ENCODE measurements at regions not wholly inside any gene's neighbourhood (a gene's known extent, or its start where the extent isn't known, plus 50 kb on each side); places are given as distances from the start of the nearest gene placed in this dataset.

- no peaks in the 10 kb centered on the region for H3K9me3 Mint-ChIP-seq (ENCODE audit: unreplicated experiment)
- H3K4me1 Mint-ChIP-seq (ENCODE audit: unreplicated experiment), result no peaks in the 10 kb centered on the region
- H3K36me3 Mint-ChIP-seq (ENCODE audit: unreplicated experiment), result no peaks in the 10 kb centered on the region
- DNase-seq (ENCODE audit: extremely low spot score, unreplicated experiment), result no peak
- no peak overlapping the region for H3K27ac Mint-ChIP-seq (ENCODE audit: unreplicated experiment)
- no peak overlapping the region for H3K4me3 Mint-ChIP-seq (ENCODE audit: unreplicated experiment)
- TF ChIP-seq CTCF (IDR thresholded peaks at IDR 0.05), result no peak
- peaks cover 38% of the 10 kb centered on the region for H3K27me3 Mint-ChIP-seq (ENCODE audit: unreplicated experiment)
Measured at GRCh38 chr10:25101461-25102146, 73.2 kb upstream of the GPR158 start.

- TF ChIP-seq CTCF (IDR thresholded peaks at IDR 0.05), result no peak
- no peak for DNase-seq (ENCODE audit: extremely low spot score, unreplicated experiment)
- H3K36me3 Mint-ChIP-seq (ENCODE audit: unreplicated experiment), result no peaks in the 10 kb centered on the region
- H3K27me3 Mint-ChIP-seq (ENCODE audit: unreplicated experiment), result peaks cover 35% of the 10 kb centered on the region
- no peaks in the 10 kb centered on the region for H3K9me3 Mint-ChIP-seq (ENCODE audit: unreplicated experiment)
- no peak overlapping the region for H3K27ac Mint-ChIP-seq (ENCODE audit: unreplicated experiment)
- no peak overlapping the region for H3K4me3 Mint-ChIP-seq (ENCODE audit: unreplicated experiment)
- H3K4me1 Mint-ChIP-seq (ENCODE audit: unreplicated experiment), result no peaks in the 10 kb centered on the region
Measured at GRCh38 chr10:25102147-25102822, 72.5 kb upstream of the GPR158 start.

DNA sequence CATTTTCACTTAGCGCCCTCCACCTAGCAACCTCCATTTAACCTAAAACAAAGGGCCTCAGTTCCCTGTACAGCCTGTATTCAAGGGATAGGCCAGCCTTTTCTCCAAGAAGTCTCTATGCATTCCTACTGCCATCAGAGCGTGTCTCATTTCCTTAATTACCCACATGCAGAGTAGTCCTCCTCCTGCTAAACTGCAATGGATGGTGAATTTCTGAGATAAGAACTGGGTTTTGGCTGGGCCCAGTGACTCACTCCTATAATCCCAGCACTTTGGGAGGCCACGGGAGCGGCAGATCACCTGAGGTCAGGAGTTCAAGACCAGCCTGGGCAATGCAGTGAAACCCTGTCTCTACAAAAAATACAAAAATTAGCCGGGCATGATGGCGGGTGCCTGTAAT is 71.1 kb upstream of the GPR158 start:
- Mint-ChIP-seq H3K27me3 (ENCODE audit: unreplicated experiment) (peaks cover 40% of the 10 kb centered on the region), H3K4me1 (ENCODE audit: unreplicated experiment) (no peaks in the 10 kb centered on the region), H3K27ac (ENCODE audit: unreplicated experiment) (no peak overlapping the region), H3K36me3 (ENCODE audit: unreplicated experiment) (no peaks in the 10 kb centered on the region), H3K9me3 (ENCODE audit: unreplicated experiment) (no peaks in the 10 kb centered on the region), H3K4me3 (ENCODE audit: unreplicated experiment) (no peak overlapping the region)
- no peak for TF ChIP-seq CTCF (IDR thresholded peaks at IDR 0.05)
- no peak for DNase-seq (ENCODE audit: extremely low spot score, unreplicated experiment)

DNA sequence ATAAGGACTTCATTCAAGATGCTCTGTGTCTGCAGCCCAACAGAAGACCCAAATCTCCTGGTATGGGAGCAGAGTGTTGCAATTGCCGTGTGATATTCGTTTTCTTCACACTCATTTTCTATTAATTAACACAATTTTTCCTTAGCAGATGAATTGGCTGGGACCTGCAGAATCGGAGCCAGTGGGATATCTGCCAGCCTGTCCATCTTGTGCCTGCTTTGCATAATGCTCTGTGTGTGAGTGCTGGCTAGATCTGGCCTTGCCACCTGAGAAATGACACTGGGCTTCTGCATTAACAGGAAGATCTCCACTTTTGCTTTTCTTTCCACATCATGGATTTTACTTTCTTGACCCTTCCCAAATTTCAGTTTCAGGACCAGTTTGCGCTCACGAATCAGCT is 70.4 kb upstream of the GPR158 start:
- Mint-ChIP-seq H3K36me3 (ENCODE audit: unreplicated experiment) (no peaks in the 10 kb centered on the region), H3K4me3 (ENCODE audit: unreplicated experiment) (no peak overlapping the region), H3K4me1 (ENCODE audit: unreplicated experiment) (no peaks in the 10 kb centered on the region), H3K9me3 (ENCODE audit: unreplicated experiment) (no peaks in the 10 kb centered on the region), H3K27me3 (ENCODE audit: unreplicated experiment) (peaks cover 37% of the 10 kb centered on the region), H3K27ac (ENCODE audit: unreplicated experiment) (no peak overlapping the region)
- DNase-seq (ENCODE audit: extremely low spot score, unreplicated experiment), result no peak
- TF ChIP-seq CTCF (IDR thresholded peaks at IDR 0.05), result no peak

DNA sequence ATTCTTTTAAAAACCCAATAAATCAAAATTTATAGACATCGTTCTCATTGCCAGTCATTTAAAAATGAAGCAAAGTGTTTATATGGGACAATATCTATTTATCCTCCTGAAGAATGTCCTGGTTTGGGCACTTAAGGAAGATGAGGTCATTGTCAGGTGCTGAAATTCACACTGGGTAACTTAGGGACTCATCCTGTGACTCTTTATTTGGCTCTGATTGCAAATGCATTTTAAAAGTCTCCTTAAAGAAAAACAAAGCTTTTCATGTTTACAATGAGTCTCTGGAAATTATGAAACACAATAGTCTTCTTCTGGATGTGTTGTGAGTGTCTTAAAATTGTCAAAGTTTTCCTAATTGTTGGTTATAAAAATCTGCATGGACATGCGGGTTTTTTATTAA is 69.5 kb upstream of the GPR158 start:
- Mint-ChIP-seq H3K4me3 (ENCODE audit: unreplicated experiment) (no peak overlapping the region), H3K9me3 (ENCODE audit: unreplicated experiment) (no peaks in the 10 kb centered on the region), H3K27me3 (ENCODE audit: unreplicated experiment) (peaks cover 36% of the 10 kb centered on the region), H3K4me1 (ENCODE audit: unreplicated experiment) (no peaks in the 10 kb centered on the region), H3K27ac (ENCODE audit: unreplicated experiment) (no peak overlapping the region), H3K36me3 (ENCODE audit: unreplicated experiment) (no peaks in the 10 kb centered on the region)
- no peak for TF ChIP-seq CTCF (IDR thresholded peaks at IDR 0.05)
- DNase-seq (ENCODE audit: extremely low spot score, unreplicated experiment), result no peak

Data from osteocyte (in vitro differentiated cells).